Fibroblast of peridontal ligament (primary cell): ENCODE measurements at regions not wholly inside any gene's neighbourhood (a gene's known extent, or its start where the extent isn't known, plus 50 kb on each side); places are given as distances from the start of the nearest gene placed in this dataset.
"Not testable (repeated sequence)": the region's sequence is repeated elsewhere in the genome, so short reads cannot be mapped to it uniquely, and the experiment has no call there.

ENCODE experiments used
- DNase-seq: peaks from one replicate; pipeline ENCODE4 v3.0.0-alpha.2; 2010; ENCODE audit errors: extremely low read depth

GRCh38 chr18:3328532-3328931 lies 66.6 kb downstream of the MYL12B start:
- peak; percentile 39 for DNase-seq

- no peak for DNase-seq
These were observed 67.5 kb downstream of the MYL12B start for GRCh38 chr18:3329471-3329870.

- no peak for DNase-seq
These were observed 67.9 kb downstream of the MYL12B start for GRCh38 chr18:3329872-3330271.

- DNase-seq, result no peak
These were observed 68.7 kb downstream of the MYL12B start for GRCh38 chr18:3330622-3331021.

GRCh38 chr18:3332376-3332775 lies 70.4 kb downstream of the MYL12B start:
- DNase-seq, result peak; percentile 88

GRCh38 chr18:3333056-3333720 lies 71.3 kb downstream of the MYL12B start:
- peak; percentile 88 for DNase-seq

- no peak for DNase-seq
These were observed 71.9 kb downstream of the MYL12B start for GRCh38 chr18:3333721-3334386.

- no peak for DNase-seq
These were observed 78.2 kb downstream of the MYL12B start for GRCh38 chr18:3340015-3340681.

- no peak for DNase-seq
These were observed 78.8 kb downstream of the MYL12B start for GRCh38 chr18:3340682-3341097.

- no peak for DNase-seq
These were observed 80.7 kb downstream of the MYL12B start for GRCh38 chr18:3342628-3343027.

GRCh38 chr18:3345452-3345851 lies 83.5 kb downstream of the MYL12B start:
- no peak for DNase-seq

GRCh38 chr18:3345885-3346284 lies 84.0 kb downstream of the MYL12B start:
- no peak for DNase-seq

- no peak for DNase-seq
These were observed 84.6 kb downstream of the MYL12B start for GRCh38 chr18:3346487-3346886.

- no peak for DNase-seq
These were observed 85.4 kb downstream of the MYL12B start for GRCh38 chr18:3347286-3347803.

GRCh38 chr18:3348176-3348575 lies 86.2 kb downstream of the MYL12B start:
- no peak for DNase-seq

GRCh38 chr18:3349046-3349841 lies 87.3 kb downstream of the MYL12B start:
- DNase-seq, result not testable (repeated sequence)

GRCh38 chr18:3350021-3350420 lies 88.1 kb downstream of the MYL12B start:
- no peak for DNase-seq

- no peak for DNase-seq
These were observed 88.9 kb downstream of the MYL12B start for GRCh38 chr18:3350566-3351527.

- no peak for DNase-seq
These were observed 92.6 kb downstream of the MYL12B start for GRCh38 chr18:3354506-3354905.

GRCh38 chr18:3356614-3357013 lies 93.4 kb upstream of the TGIF1 start:
- DNase-seq, result no peak

GRCh38 chr18:3357516-3357915 lies 92.5 kb upstream of the TGIF1 start:
- no peak for DNase-seq
